Hepatocyte (in vitro differentiated cells): ENCODE measurements at regions not wholly inside any gene's neighbourhood (a gene's known extent, or its start where the extent isn't known, plus 50 kb on each side); places are given as distances from the start of the nearest gene placed in this dataset.

Experiments
- DNase-seq: peaks from one replicate; pipeline ENCODE4 v3.0.0-alpha.2; 2016; ENCODE audit warnings: low spot score
- H2AFZ ChIP-seq: fragments of 200-600 bp; sonication (generic); 2 replicates; pipeline ENCODE4 v1.6.0; 2016; ENCODE audit warnings: antibody characterized with exemption, mild to moderate bottlenecking
- H3K27ac ChIP-seq: fragments of 200-600 bp; sonication (generic); 2 replicates; pipeline ENCODE4 v1.5.1; 2016; ENCODE audit warnings: mild to moderate bottlenecking
- H3K27me3 ChIP-seq: fragments of 200-600 bp; sonication (generic); 2 replicates; pipeline ENCODE4 v1.6.1; 2016
- H3K36me3 ChIP-seq: fragments of 200-600 bp; sonication (generic); replicated peaks from 2 replicates; pipeline ENCODE4 v1.5.1; 2016; ENCODE audit warnings: low read depth; ENCODE audit not compliant: insufficient read depth
- H3K4me1 ChIP-seq: fragments of 200-600 bp; sonication (generic); 2 replicates; pipeline ENCODE4 v1.5.1; 2016; ENCODE audit warnings: mild to moderate bottlenecking, moderate library complexity; ENCODE audit not compliant: insufficient read depth
- H3K4me2 ChIP-seq: fragments of 200-600 bp; sonication (generic); 2 replicates; pipeline ENCODE4 v1.6.0; 2016
- H3K4me3 ChIP-seq: fragments of 200-600 bp; sonication (generic); 2 replicates; pipeline ENCODE4 v1.5.1; 2016; ENCODE audit warnings: mild to moderate bottlenecking
- H3K79me2 ChIP-seq: fragments of 200-600 bp; sonication (generic); 2 replicates; pipeline ENCODE4 v1.6.0; 2017; ENCODE audit warnings: mild to moderate bottlenecking
- H3K9me2 ChIP-seq: fragments of 200-600 bp; sonication (generic); replicated peaks from 2 replicates; pipeline ENCODE4 v1.6.0; 2017; ENCODE audit warnings: mild to moderate bottlenecking; ENCODE audit not compliant: insufficient read depth
- H3K9me3 ChIP-seq: fragments of 200-600 bp; sonication (generic); 2 replicates; pipeline ENCODE4 v1.5.1; 2016; ENCODE audit warnings: low read depth, mild to moderate bottlenecking
- H4K20me1 ChIP-seq: fragments of 200-600 bp; sonication (generic); 2 replicates; pipeline ENCODE4 v1.6.0; 2016; ENCODE audit warnings: mild to moderate bottlenecking; ENCODE audit not compliant: insufficient read depth, poor library complexity, severe bottlenecking
- CTCF ChIP-seq: fragments of 200-600 bp; sonication (generic); IDR thresholded peaks from 2 replicates; pipeline ENCODE4 v1.5.1; 2016; ENCODE audit warnings: antibody characterized with exemption, mild to moderate bottlenecking; ENCODE audit not compliant: poor library complexity
- EZH2 ChIP-seq: fragments of 200-600 bp; sonication (generic); IDR thresholded peaks from 2 replicates; pipeline ENCODE4 v1.6.1; 2016; ENCODE audit warnings: antibody characterized with exemption, mild to moderate bottlenecking, borderline replicate concordance
- EZH2phosphoT487 ChIP-seq: fragments of 200-600 bp; sonication (generic); IDR thresholded peaks from one replicate; pipeline ENCODE4 v1.6.1; 2018; ENCODE audit warnings: antibody characterized with exemption, mild to moderate bottlenecking, low read depth, moderate library complexity; ENCODE audit not compliant: unreplicated experiment, severe bottlenecking
- WGBS: methylation state at CpG from one replicate; pipeline ENCODE4 v1.1.6; 2016; ENCODE audit warnings: low lambda C conversion rate; ENCODE audit errors: missing lambda C conversion rate; 5-methylcytosine and 5-hydroxymethylcytosine counted together

- Histone ChIP-seq H3K9me2 (no peaks in the 10 kb centered on the region), H3K27ac (no peak overlapping the region), H3K4me2 (no peak overlapping the region), H3K4me1 (peaks cover 19% of the 10 kb centered on the region), H3K27me3 (no peaks in the 10 kb centered on the region), H4K20me1 (no peaks in the 10 kb centered on the region), H3K4me3 (no peak overlapping the region), H3K36me3 (no peaks in the 10 kb centered on the region), H3K9me3 (no peaks in the 10 kb centered on the region), H3K79me2 (no peaks in the 10 kb centered on the region), H2AFZ (no peak overlapping the region)
- 94% methylated on average over 2 of the region's 2 CpGs for WGBS
- TF ChIP-seq EZH2phosphoT487 (no peak), EZH2 (no peak)
- no peak for DNase-seq
Measured at GRCh38 chr10:78411716-78412115, 378.1 kb downstream of the RPS24 start.

- Histone ChIP-seq H3K4me2 (no peak overlapping the region), H3K27me3 (no peaks in the 10 kb centered on the region), H3K79me2 (no peaks in the 10 kb centered on the region), H3K36me3 (no peaks in the 10 kb centered on the region), H3K27ac (peak overlapping the region; percentile 30), H4K20me1 (no peaks in the 10 kb centered on the region), H3K9me2 (no peaks in the 10 kb centered on the region), H3K9me3 (no peaks in the 10 kb centered on the region), H3K4me3 (no peak overlapping the region), H3K4me1 (peaks cover 19% of the 10 kb centered on the region), H2AFZ (no peak overlapping the region)
- no peak for DNase-seq
- 91% methylated on average over 4 of the region's 4 CpGs for WGBS
- no peak for TF ChIP-seq EZH2
- no peak for TF ChIP-seq EZH2phosphoT487
- no peak for TF ChIP-seq CTCF
Measured at GRCh38 chr10:78412605-78413004, 378.9 kb downstream of the RPS24 start.

- no peaks in the 10 kb centered on the region for H4K20me1 ChIP-seq
- no peaks in the 10 kb centered on the region for H3K9me2 ChIP-seq
- WGBS, result 69% methylated on average over 12 of the region's 12 CpGs
- H3K79me2 ChIP-seq, result no peaks in the 10 kb centered on the region
- H3K4me2 ChIP-seq, result no peak overlapping the region
- TF ChIP-seq EZH2phosphoT487 (no peak), EZH2 (no peak), CTCF (no peak)
- peak overlapping the region; percentile 53 for H3K27ac ChIP-seq
- H3K9me3 ChIP-seq, result no peaks in the 10 kb centered on the region
- H3K4me3 ChIP-seq, result no peak overlapping the region
- H3K27me3 ChIP-seq, result no peaks in the 10 kb centered on the region
- no peaks in the 10 kb centered on the region for H3K36me3 ChIP-seq
- no peak overlapping the region for H2AFZ ChIP-seq
- peaks cover 19% of the 10 kb centered on the region for H3K4me1 ChIP-seq
- DNase-seq, result no peak
Measured at GRCh38 chr10:78413076-78414055, 379.7 kb downstream of the RPS24 start.

GRCh38 chr10:78414380-78414779, 380.7 kb downstream of the RPS24 start:
- no peaks in the 10 kb centered on the region for H3K36me3 ChIP-seq
- H2AFZ ChIP-seq, result no peak overlapping the region
- no peak overlapping the region for H3K27ac ChIP-seq
- H3K4me3 ChIP-seq, result no peak overlapping the region
- 63% methylated on average over 4 of the region's 4 CpGs for WGBS
- DNase-seq, result no peak
- TF ChIP-seq CTCF, result no peak
- H3K4me2 ChIP-seq, result no peak overlapping the region
- no peaks in the 10 kb centered on the region for H4K20me1 ChIP-seq
- no peaks in the 10 kb centered on the region for H3K9me2 ChIP-seq
- H3K4me1 ChIP-seq, result peaks cover 13% of the 10 kb centered on the region
- no peaks in the 10 kb centered on the region for H3K27me3 ChIP-seq
- no peaks in the 10 kb centered on the region for H3K79me2 ChIP-seq
- no peaks in the 10 kb centered on the region for H3K9me3 ChIP-seq
